ENCODE measurements at regions not wholly inside any gene's neighbourhood (a gene's known extent, or its start where the extent isn't known, plus 50 kb on each side); places are given as distances from the start of the nearest gene placed in this dataset.

DNA sequence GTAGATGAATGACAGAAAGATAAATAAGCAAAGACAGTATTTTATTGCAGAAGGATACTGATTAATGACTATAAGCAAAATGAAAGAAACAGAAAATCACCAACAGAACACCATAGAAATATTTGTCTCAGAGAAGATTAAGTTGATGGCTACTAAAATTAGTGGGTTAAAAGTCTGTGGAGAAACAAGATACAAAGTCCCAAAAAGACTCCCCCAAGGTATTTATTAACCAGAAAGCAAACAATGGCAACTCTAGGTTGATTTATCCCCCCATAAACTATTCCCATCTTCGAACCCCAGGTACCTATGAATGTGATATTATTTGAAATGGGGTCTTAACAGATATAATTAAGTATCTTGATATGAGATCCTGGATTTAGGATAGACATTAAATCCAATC is 1104.5 kb upstream of the PHF14 start:
- Mint-ChIP-seq H3K27ac (no peak overlapping the region), H3K27me3 (ENCODE audit: low read depth in 3 of 3) (no peaks in the 10 kb centered on the region), H3K4me3 (no peak overlapping the region), H3K4me1 (no peaks in the 10 kb centered on the region), H3K36me3 (no peaks in the 10 kb centered on the region), H3K9me3 (peaks cover 5 to 10% (median 7%) of the 10 kb centered on the region in 7 donors)
- Histone ChIP-seq H3K9ac (ENCODE audit: insufficient read depth, low read length, poor library complexity, severe bottlenecking) (no peak overlapping the region), H3K4me1 (ENCODE audit: control insufficient read depth in 1 of 2, insufficient read depth in 2 of 2, low read length in 2 of 2) (no peaks in the 10 kb centered on the region), H3K4me2 (replicated peaks; ENCODE audit: extremely low read depth, low read length, poor library complexity, severe bottlenecking) (no peak overlapping the region), H3K9me3 (replicated peaks in 1 of 2; ENCODE audit: control insufficient read depth in 1 of 2, insufficient read depth in 1 of 2, low read length in 2 of 2) (peaks cover 0 to 6% of the 10 kb centered on the region in 2 donors), H4K20me1 (ENCODE audit: insufficient read depth, low read length) (no peaks in the 10 kb centered on the region), H3K27ac (ENCODE audit: low read depth in 1 of 2, low read length in 2 of 2) (no peak overlapping the region), H3K36me3 (replicated peaks in 1 of 2; ENCODE audit: control insufficient read depth in 1 of 2, insufficient read depth in 2 of 2, low read length in 2 of 2) (no peaks in the 10 kb centered on the region), H2AFZ (ENCODE audit: insufficient read depth, low read depth, low read length, poor library complexity, severe bottlenecking) (no peak overlapping the region), H3K79me2 (ENCODE audit: insufficient read depth, low read length) (no peaks in the 10 kb centered on the region), H3K27me3 (ENCODE audit: control insufficient read depth in 2 of 2, insufficient read depth in 2 of 2, low read length in 2 of 2) (no peaks in the 10 kb centered on the region), H3K4me3 (replicated peaks in 1 of 3; ENCODE audit: low read depth in 2 of 3, low read length in 3 of 3) (no peak overlapping the region)
- WGBS (ENCODE audit: insufficient coverage) = no CpG with 5 or more reads among the region's 1 CpG
- DNase-seq = no peak
- intact Hi-C loops (cut with micrococcal nuclease) = no loop called here
- TF ChIP-seq, protein P1, sequence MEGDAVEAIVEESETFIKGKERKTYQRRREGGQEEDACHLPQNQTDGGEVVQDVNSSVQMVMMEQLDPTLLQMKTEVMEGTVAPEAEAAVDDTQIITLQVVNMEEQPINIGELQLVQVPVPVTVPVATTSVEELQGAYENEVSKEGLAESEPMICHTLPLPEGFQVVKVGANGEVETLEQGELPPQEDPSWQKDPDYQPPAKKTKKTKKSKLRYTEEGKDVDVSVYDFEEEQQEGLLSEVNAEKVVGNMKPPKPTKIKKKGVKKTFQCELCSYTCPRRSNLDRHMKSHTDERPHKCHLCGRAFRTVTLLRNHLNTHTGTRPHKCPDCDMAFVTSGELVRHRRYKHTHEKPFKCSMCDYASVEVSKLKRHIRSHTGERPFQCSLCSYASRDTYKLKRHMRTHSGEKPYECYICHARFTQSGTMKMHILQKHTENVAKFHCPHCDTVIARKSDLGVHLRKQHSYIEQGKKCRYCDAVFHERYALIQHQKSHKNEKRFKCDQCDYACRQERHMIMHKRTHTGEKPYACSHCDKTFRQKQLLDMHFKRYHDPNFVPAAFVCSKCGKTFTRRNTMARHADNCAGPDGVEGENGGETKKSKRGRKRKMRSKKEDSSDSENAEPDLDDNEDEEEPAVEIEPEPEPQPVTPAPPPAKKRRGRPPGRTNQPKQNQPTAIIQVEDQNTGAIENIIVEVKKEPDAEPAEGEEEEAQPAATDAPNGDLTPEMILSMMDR (IDR thresholded peaks at IDR 0.05) = no peak

DNA sequence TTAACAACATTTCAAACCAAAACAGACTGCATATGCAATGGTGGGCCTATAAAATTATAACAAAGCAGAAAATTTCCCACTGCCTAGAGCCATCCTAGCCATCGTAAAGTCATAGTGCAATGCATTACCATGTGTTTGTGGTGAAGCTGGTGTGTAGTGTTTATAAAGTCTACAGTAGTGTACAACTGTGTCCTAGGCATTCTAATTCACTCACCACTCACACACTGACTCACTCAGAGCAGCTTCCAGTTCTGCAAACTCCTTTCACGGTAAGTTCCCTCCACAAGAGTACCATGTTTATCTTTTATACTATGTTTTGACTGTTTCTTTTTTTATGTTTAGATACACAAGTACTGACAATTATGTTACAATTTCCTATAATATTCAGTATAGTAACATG is 1104.1 kb upstream of the PHF14 start:
- no peaks in the 10 kb centered on the region for H3K27me3 Mint-ChIP-seq (ENCODE audit: low read depth in 3 of 3)
- TF ChIP-seq, protein P1 (IDR thresholded peaks at IDR 0.05) = no peak
- intact Hi-C loops (cut with micrococcal nuclease) = no loop called here
- peaks cover 5 to 10% (median 7%) of the 10 kb centered on the region in 7 donors for H3K9me3 Mint-ChIP-seq
- H3K27ac Mint-ChIP-seq = no peak overlapping the region
- peaks cover 0 to 6% of the 10 kb centered on the region in 2 donors for H3K9me3 ChIP-seq (replicated peaks in 1 of 2; ENCODE audit: control insufficient read depth in 1 of 2, insufficient read depth in 1 of 2, low read length in 2 of 2)
- no peaks in the 10 kb centered on the region for H4K20me1 ChIP-seq (ENCODE audit: insufficient read depth, low read length)
- no peak overlapping the region for H3K4me2 ChIP-seq (replicated peaks; ENCODE audit: extremely low read depth, low read length, poor library complexity, severe bottlenecking)
- no peak overlapping the region for H3K27ac ChIP-seq (ENCODE audit: low read depth in 1 of 2, low read length in 2 of 2)
- DNase-seq = no peak
- no peaks in the 10 kb centered on the region for H3K36me3 Mint-ChIP-seq
- no peaks in the 10 kb centered on the region for H3K27me3 ChIP-seq (ENCODE audit: control insufficient read depth in 2 of 2, insufficient read depth in 2 of 2, low read length in 2 of 2)
- H3K79me2 ChIP-seq (ENCODE audit: insufficient read depth, low read length) = no peaks in the 10 kb centered on the region
- no peak overlapping the region for H2AFZ ChIP-seq (ENCODE audit: insufficient read depth, low read depth, low read length, poor library complexity, severe bottlenecking)
- H3K9ac ChIP-seq (ENCODE audit: insufficient read depth, low read length, poor library complexity, severe bottlenecking) = no peak overlapping the region
- H3K4me1 Mint-ChIP-seq = no peaks in the 10 kb centered on the region
- no peak overlapping the region for H3K4me3 Mint-ChIP-seq
- no peak overlapping the region for H3K4me3 ChIP-seq (replicated peaks in 1 of 3; ENCODE audit: low read depth in 2 of 3, low read length in 3 of 3)
- no peaks in the 10 kb centered on the region for H3K36me3 ChIP-seq (replicated peaks in 1 of 2; ENCODE audit: control insufficient read depth in 1 of 2, insufficient read depth in 2 of 2, low read length in 2 of 2)
- no CpG with 5 or more reads among the region's 2 CpGs for WGBS (ENCODE audit: insufficient coverage)
- H3K4me1 ChIP-seq (ENCODE audit: control insufficient read depth in 1 of 2, insufficient read depth in 2 of 2, low read length in 2 of 2) = no peaks in the 10 kb centered on the region
